Dedifferentiated amniotic fluid mesenchymal stem cell (primary cell): ENCODE measurements at regions not wholly inside any gene's neighbourhood (a gene's known extent, or its start where the extent isn't known, plus 50 kb on each side); places are given as distances from the start of the nearest gene placed in this dataset.

Experiments
- DNase-seq: peaks from one replicate; pipeline ENCODE4 v3.0.0-alpha.2; 2016; ENCODE audit errors: extremely low spot score

- no peak for DNase-seq
Observed at GRCh38 chr10:8229153-8229552, 174.7 kb downstream of the GATA3 start.

- no peak for DNase-seq
Observed at GRCh38 chr10:8230902-8231301, 176.4 kb downstream of the GATA3 start.

- DNase-seq: no peak
Observed at GRCh38 chr10:8233049-8233448, 178.6 kb downstream of the GATA3 start.

GRCh38 chr10:8233832-8234259 is 179.4 kb downstream of the GATA3 start:
- DNase-seq: no peak

GRCh38 chr10:8235253-8236027 is 181.0 kb downstream of the GATA3 start:
- no peak for DNase-seq

GRCh38 chr10:8238986-8239385 is 184.5 kb downstream of the GATA3 start:
- DNase-seq: no peak

- DNase-seq: no peak
Observed at GRCh38 chr10:8240861-8241260, 186.4 kb downstream of the GATA3 start.

GRCh38 chr10:8242295-8242872 is 187.9 kb downstream of the GATA3 start:
- DNase-seq: no peak

GRCh38 chr10:8245131-8245813 is 190.8 kb downstream of the GATA3 start:
- no peak for DNase-seq

GRCh38 chr10:8245814-8246142 is 191.3 kb downstream of the GATA3 start:
- no peak for DNase-seq

- no peak for DNase-seq
Observed at GRCh38 chr10:8246548-8246947, 192.1 kb downstream of the GATA3 start.

- DNase-seq: no peak
Observed at GRCh38 chr10:8247191-8247590, 192.7 kb downstream of the GATA3 start.

GRCh38 chr10:8248868-8249267 is 194.4 kb downstream of the GATA3 start:
- no peak for DNase-seq

- DNase-seq: no peak
Observed at GRCh38 chr10:8254350-8254749, 199.9 kb downstream of the GATA3 start.

GRCh38 chr10:8255301-8255700 is 200.8 kb downstream of the GATA3 start:
- DNase-seq: no peak

- no peak for DNase-seq
Observed at GRCh38 chr10:8260645-8261044, 206.2 kb downstream of the GATA3 start.

- no peak for DNase-seq
Observed at GRCh38 chr10:8262317-8262716, 207.8 kb downstream of the GATA3 start.

- no peak for DNase-seq
Observed at GRCh38 chr10:8269976-8270375, 215.5 kb downstream of the GATA3 start.

- no peak for DNase-seq
Observed at GRCh38 chr10:8272794-8273425, 218.4 kb downstream of the GATA3 start.

- no peak for DNase-seq
Observed at GRCh38 chr10:8273749-8274148, 219.3 kb downstream of the GATA3 start.

- no peak for DNase-seq
Observed at GRCh38 chr10:8275911-8276310, 221.4 kb downstream of the GATA3 start.

- DNase-seq: no peak
Observed at GRCh38 chr10:8278099-8278498, 223.6 kb downstream of the GATA3 start.

- DNase-seq: no peak
Observed at GRCh38 chr10:8279598-8279997, 225.1 kb downstream of the GATA3 start.
